IPS DF 6.9 (cell line): ENCODE measurements at regions not wholly inside any gene's neighbourhood (a gene's known extent, or its start where the extent isn't known, plus 50 kb on each side); places are given as distances from the start of the nearest gene placed in this dataset.
"Not testable (repeated sequence)": the region's sequence is repeated elsewhere in the genome, so short reads cannot be mapped to it uniquely, and the experiment has no call there.

ENCODE experiments used
- DNase-seq: peaks from one replicate; pipeline ENCODE4 v3.0.0-alpha.2; 2013; ENCODE audit warnings: low read depth, low spot score
- H3K27ac ChIP-seq: one replicate; pipeline ENCODE4 v1.5.1; 2013; ENCODE audit warnings: low read length, control low read depth
- H3K27me3 ChIP-seq: 2 replicates; pipeline ENCODE4 v1.6.1; 2013; ENCODE audit warnings: mild to moderate bottlenecking, low read length; ENCODE audit not compliant: control insufficient read depth, insufficient read depth
- H3K36me3 ChIP-seq: 2 replicates; pipeline ENCODE4 v1.6.1; 2013; ENCODE audit warnings: low read length; ENCODE audit not compliant: control insufficient read depth, insufficient read depth
- H3K4me1 ChIP-seq: 2 replicates; pipeline ENCODE4 v1.6.1; 2013; ENCODE audit warnings: low read length; ENCODE audit not compliant: control insufficient read depth, insufficient read depth
- H3K4me3 ChIP-seq: 2 replicates; pipeline ENCODE4 v1.5.1; 2013; ENCODE audit warnings: mild to moderate bottlenecking, low read length
- H3K9me3 ChIP-seq: 2 replicates; pipeline ENCODE4 v1.6.1; 2013; ENCODE audit warnings: low read length, inconsistent platforms; ENCODE audit not compliant: control insufficient read depth, insufficient read depth
- WGBS: extraction: QIAGEN DNeasy Blood & Tissue Kit; methylation state at CpG from one replicate; pipeline ENCODE4 v1.1.7; 2013; ENCODE audit warnings: mixed read lengths, missing lambda C conversion rate; ENCODE audit not compliant: insufficient read length, insufficient coverage; 5-methylcytosine and 5-hydroxymethylcytosine counted together

DNA sequence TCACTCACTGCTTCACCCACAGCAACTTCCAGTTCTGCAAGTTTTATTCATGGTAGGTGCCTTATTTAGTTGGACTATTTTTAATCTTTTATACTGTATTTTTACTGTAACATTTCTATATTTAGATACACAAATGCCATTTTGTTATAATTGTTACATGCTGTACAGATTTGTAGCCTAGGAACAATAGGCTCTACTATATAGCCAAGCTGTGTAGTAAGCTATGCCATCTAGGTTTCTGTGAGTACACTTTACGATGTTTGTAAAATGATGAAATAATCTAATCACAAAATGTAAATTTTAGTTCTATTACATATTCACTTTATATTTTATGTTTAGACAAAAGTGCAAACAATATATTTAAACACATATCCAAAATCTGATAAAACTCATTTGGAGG lies 1187.8 kb downstream of the TECRL start:
- no peaks in the 10 kb centered on the region for H3K27me3 ChIP-seq
- H3K36me3 ChIP-seq = no peaks in the 10 kb centered on the region
- no peak overlapping the region for H3K27ac ChIP-seq
- no peak for DNase-seq
- H3K4me1 ChIP-seq = no peaks in the 10 kb centered on the region
- no peak overlapping the region for H3K4me3 ChIP-seq
- no peaks in the 10 kb centered on the region for H3K9me3 ChIP-seq
- no CpG with 5 or more reads among the region's 1 CpG for WGBS

DNA sequence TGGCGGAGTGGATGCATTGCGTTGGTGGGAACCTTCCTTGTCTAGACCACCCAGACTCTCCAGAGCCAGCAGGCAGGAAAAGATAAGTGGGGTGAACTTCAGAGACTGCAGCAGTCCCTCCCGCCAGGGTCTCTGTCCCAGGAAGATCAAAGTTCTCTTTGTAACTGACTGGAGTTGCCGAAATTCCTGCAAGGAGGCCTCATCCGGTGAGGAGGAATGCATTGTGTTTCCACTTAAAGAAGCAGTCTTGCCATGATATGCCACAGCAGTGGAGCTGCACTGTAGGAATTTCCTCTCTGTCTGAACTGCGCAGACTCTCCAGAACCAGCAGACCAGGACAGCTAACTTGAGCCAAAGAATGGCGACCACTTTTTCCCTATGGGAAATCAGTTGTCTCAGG lies 1190.4 kb downstream of the TECRL start:
- no peaks in the 10 kb centered on the region for H3K9me3 ChIP-seq
- H3K4me1 ChIP-seq = no peaks in the 10 kb centered on the region
- no peaks in the 10 kb centered on the region for H3K27me3 ChIP-seq
- no CpG with 5 or more reads among the region's 7 CpGs for WGBS
- no peak overlapping the region for H3K4me3 ChIP-seq
- no peaks in the 10 kb centered on the region for H3K36me3 ChIP-seq
- H3K27ac ChIP-seq = no peak overlapping the region
- DNase-seq = no peak

DNA sequence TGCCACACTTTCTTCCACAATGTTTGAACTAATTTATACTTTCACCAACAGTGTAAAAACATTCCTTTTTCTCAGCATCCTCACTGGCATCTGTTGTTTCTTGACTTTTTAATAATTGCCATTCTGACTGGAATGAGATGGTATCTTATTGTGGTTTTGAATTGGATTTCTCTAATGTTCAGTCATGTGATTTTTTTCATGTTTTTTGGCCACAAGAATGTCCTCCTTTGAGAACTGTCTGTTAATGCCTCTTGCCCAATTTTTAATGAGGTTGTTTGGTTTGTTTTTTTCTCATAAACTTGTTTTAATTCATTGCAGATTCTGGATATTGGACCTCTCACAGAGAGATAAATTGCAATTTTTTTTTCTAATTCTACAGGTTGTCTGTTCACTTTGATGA lies 1195.2 kb downstream of the TECRL start:
- Histone ChIP-seq H3K27me3 (no peaks in the 10 kb centered on the region), H3K4me1 (no peaks in the 10 kb centered on the region), H3K27ac (no peak overlapping the region), H3K4me3 (no peak overlapping the region), H3K9me3 (no peaks in the 10 kb centered on the region), H3K36me3 (no peaks in the 10 kb centered on the region)
- no peak for DNase-seq

- H3K9me3 ChIP-seq = no peaks in the 10 kb centered on the region
- WGBS = no CpG with 5 or more reads among the region's 2 CpGs
- no peak overlapping the region for H3K27ac ChIP-seq
- no peaks in the 10 kb centered on the region for H3K27me3 ChIP-seq
- no peak for DNase-seq
- no peaks in the 10 kb centered on the region for H3K36me3 ChIP-seq
- H3K4me3 ChIP-seq = no peak overlapping the region
- H3K4me1 ChIP-seq = no peaks in the 10 kb centered on the region
These were observed 1197.3 kb downstream of the TECRL start for GRCh38 chr4:63211776-63212479.

DNA sequence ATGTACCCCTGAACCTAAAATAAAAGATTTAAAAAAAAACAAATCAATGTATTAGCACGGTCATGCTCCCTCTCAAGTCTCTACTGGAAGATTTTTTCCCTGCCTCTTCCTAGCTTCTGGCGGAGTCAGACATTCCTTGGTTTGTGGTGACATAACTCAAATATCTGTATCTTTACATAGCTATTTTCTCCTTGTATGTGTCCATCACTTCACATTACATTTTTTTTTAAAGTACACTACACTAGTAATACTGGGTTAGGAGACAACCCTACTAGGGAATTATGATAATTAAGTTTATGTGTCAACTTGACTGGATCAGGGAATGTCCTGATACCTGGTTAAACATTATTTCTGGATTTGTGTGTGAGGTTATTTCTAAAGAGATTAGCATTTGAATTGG lies 1197.9 kb downstream of the TECRL start:
- no CpG with 5 or more reads among the region's 2 CpGs for WGBS

DNA sequence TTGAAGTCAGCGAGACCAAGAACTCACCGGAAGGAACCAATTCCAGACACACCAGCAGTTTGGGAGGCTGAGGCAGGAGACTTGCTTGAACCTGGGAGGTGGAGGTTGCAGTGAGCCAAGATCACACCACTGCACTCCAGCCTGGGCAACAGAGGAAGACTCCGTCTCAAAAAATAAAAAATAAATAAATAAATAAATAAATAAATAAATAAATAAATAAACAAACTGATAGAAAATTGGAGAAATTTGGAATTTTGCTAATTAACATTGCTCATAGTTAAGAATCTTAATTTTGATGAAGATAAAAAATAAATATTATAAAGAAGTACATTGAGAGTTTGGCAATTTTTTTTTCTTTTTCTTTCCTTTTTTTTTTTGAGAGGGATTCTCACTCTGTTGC lies 1216.2 kb downstream of the TECRL start:
- H3K27ac ChIP-seq, H3K9me3 ChIP-seq, DNase-seq, H3K4me3 ChIP-seq, H3K4me1 ChIP-seq, H3K27me3 ChIP-seq, H3K36me3 ChIP-seq: not testable (repeated sequence)
- no CpG with 5 or more reads among the region's 3 CpGs for WGBS

More for the DNA sequence above, 1197.9 kb downstream of the TECRL start:
- no peak overlapping the region for H3K27ac ChIP-seq
- DNase-seq = no peak
- no peaks in the 10 kb centered on the region for H3K4me1 ChIP-seq
- no peaks in the 10 kb centered on the region for H3K27me3 ChIP-seq
- H3K9me3 ChIP-seq = no peaks in the 10 kb centered on the region
- no peak overlapping the region for H3K4me3 ChIP-seq
- H3K36me3 ChIP-seq = no peaks in the 10 kb centered on the region

DNA sequence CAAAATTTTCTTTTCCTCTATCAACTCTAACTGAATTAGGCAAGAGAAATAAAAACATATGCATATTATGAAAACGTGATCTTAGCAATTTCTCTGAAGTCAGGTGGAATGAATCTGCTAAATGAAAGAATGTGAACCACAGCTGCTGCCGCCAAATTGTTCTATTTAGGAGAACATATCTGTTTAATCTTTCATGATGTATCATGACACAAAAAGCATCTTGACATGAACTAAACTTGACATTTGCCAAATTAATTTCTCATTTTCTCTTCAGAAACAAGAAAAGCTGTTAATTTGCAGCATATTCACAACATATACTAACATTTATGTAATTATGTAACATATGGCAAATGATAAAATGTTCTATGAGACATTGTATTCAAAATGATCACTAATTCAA lies 1237.9 kb downstream of the TECRL start:
- Histone ChIP-seq H3K36me3 (no peaks in the 10 kb centered on the region), H3K9me3 (no peaks in the 10 kb centered on the region), H3K27ac (no peak overlapping the region), H3K4me3 (no peak overlapping the region), H3K4me1 (no peaks in the 10 kb centered on the region), H3K27me3 (no peaks in the 10 kb centered on the region)
- DNase-seq = no peak
- no CpG with 5 or more reads among the region's 2 CpGs for WGBS

GRCh38 chr4:63170923-63171322 lies 1238.3 kb downstream of the TECRL start:
- no peaks in the 10 kb centered on the region for H3K27me3 ChIP-seq
- no peak overlapping the region for H3K4me3 ChIP-seq
- DNase-seq = no peak
- H3K4me1 ChIP-seq = no peaks in the 10 kb centered on the region
- no peaks in the 10 kb centered on the region for H3K36me3 ChIP-seq
- no peaks in the 10 kb centered on the region for H3K9me3 ChIP-seq
- WGBS = no CpG with 5 or more reads among the region's 2 CpGs
- H3K27ac ChIP-seq = no peak overlapping the region

- H3K9me3 ChIP-seq = no peaks in the 10 kb centered on the region
- no CpG with 5 or more reads among the region's 2 CpGs for WGBS
These were observed 1239.4 kb downstream of the TECRL start for GRCh38 chr4:63169836-63170235.

GRCh38 chr4:63155561-63155960 lies 1253.7 kb downstream of the TECRL start:
- no CpG with 5 or more reads among the region's 1 CpG for WGBS
- Histone ChIP-seq H3K27me3 (no peaks in the 10 kb centered on the region), H3K27ac (no peak overlapping the region), H3K4me1 (no peaks in the 10 kb centered on the region), H3K9me3 (no peaks in the 10 kb centered on the region), H3K36me3 (no peaks in the 10 kb centered on the region), H3K4me3 (no peak overlapping the region)
- DNase-seq = no peak

More at GRCh38 chr4:63169836-63170235, 1239.4 kb downstream of the TECRL start:
- H3K27ac ChIP-seq = no peak overlapping the region
- no peaks in the 10 kb centered on the region for H3K4me1 ChIP-seq
- DNase-seq = no peak
- no peaks in the 10 kb centered on the region for H3K36me3 ChIP-seq
- H3K4me3 ChIP-seq = no peak overlapping the region
- H3K27me3 ChIP-seq = no peaks in the 10 kb centered on the region

DNA sequence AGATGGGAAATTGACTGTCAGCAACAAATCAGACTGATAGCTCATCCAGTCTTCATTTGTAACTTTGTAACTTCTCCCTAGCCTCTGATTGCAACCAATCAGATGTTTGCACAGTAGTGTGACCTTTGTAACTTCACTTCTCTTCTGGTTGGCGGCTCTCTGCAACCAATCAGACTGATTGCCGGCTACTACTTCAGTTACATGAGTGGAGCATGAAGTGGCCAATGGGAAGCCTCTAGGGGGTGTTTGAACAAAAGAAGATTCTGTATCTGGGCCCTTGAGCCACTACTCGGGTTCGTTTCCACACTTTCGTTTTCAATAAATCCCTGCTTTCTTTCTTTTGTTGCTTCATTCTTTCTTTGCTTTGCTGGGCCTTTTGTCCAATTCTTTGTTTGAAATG lies 1285.8 kb downstream of the TECRL start:
- H3K27me3 ChIP-seq = no peaks in the 10 kb centered on the region
- no peaks in the 10 kb centered on the region for H3K36me3 ChIP-seq
- no peaks in the 10 kb centered on the region for H3K9me3 ChIP-seq
- WGBS = no CpG with 5 or more reads among the region's 5 CpGs
- DNase-seq = no peak
- no peak overlapping the region for H3K4me3 ChIP-seq
- H3K4me1 ChIP-seq = no peaks in the 10 kb centered on the region
- H3K27ac ChIP-seq = no peak overlapping the region
